Neural crest cell (in vitro differentiated cells): ENCODE measurements at regions not wholly inside any gene's neighbourhood (a gene's known extent, or its start where the extent isn't known, plus 50 kb on each side); places are given as distances from the start of the nearest gene placed in this dataset.

Source experiments
- DNase-seq: peaks from one replicate; pipeline ENCODE4 v3.0.0; 2021; ENCODE audit warnings: low read depth, mixed read lengths, low spot score
- H3K27ac Mint-ChIP-seq: one replicate; pipeline ENCODE4 v1.8.0; 2021; ENCODE audit warnings: mild to moderate bottlenecking, mixed read lengths; ENCODE audit not compliant: unreplicated experiment
- H3K27me3 Mint-ChIP-seq: 2 replicates; pipeline ENCODE4 v1.8.0; 2021; ENCODE audit warnings: low read depth, mild to moderate bottlenecking, mixed read lengths
- H3K36me3 Mint-ChIP-seq: 2 replicates; pipeline ENCODE4 v1.8.0; 2021; ENCODE audit warnings: low read depth, mild to moderate bottlenecking, mixed read lengths
- H3K4me1 Mint-ChIP-seq: 2 replicates; pipeline ENCODE4 v1.8.0; 2021; ENCODE audit warnings: mixed read lengths
- H3K4me3 Mint-ChIP-seq: one replicate; pipeline ENCODE4 v1.8.0; 2021; ENCODE audit warnings: mild to moderate bottlenecking, mixed read lengths
- H3K9me3 Mint-ChIP-seq: 2 replicates; pipeline ENCODE4 v1.8.0; 2021; ENCODE audit warnings: mixed read lengths
- TF ChIP-seq, protein P1 (sequence below): fragments of 200-600 bp; sonication (generic); conservative IDR thresholded peaks from 2 replicates; pipeline ENCODE4 v1.5.0; 2021; ENCODE audit warnings: antibody characterized with exemption, mild to moderate bottlenecking

DNA sequence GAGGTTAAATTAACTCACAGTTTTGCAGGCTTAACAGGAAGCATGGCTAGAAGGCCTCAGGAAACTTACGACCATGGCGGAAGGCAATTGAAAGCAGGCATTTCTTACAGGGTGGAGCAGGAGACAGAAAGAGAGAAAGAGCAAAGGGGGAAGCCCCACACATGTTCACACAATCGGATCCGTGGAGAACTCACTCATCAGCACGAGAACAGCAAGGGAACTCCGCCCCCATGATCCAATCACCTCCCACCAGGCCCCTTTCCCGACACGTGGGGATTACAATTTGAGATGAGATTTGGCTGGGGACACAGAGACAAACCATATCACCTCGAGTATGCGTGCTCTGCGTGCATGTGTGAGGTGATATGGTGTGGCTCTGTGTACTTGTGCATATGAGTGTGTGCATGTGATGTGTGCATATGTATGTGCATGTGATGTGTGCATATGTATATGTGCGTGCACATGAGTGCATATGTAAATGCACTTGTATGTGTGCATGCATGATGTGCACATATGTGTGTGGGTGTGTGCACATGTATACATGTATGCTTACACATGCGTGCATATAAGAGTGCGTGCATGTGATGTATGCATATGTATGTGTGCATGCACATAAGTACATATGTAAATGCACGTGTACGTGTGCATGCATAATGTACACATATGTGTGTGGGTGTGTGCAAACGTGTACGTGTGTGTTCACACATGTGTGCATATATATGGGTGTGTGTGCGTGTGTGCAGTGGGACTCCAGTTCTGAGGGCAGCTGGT lies 108.7 kb upstream of the HDAC4 start:
- TF ChIP-seq, protein P1, sequence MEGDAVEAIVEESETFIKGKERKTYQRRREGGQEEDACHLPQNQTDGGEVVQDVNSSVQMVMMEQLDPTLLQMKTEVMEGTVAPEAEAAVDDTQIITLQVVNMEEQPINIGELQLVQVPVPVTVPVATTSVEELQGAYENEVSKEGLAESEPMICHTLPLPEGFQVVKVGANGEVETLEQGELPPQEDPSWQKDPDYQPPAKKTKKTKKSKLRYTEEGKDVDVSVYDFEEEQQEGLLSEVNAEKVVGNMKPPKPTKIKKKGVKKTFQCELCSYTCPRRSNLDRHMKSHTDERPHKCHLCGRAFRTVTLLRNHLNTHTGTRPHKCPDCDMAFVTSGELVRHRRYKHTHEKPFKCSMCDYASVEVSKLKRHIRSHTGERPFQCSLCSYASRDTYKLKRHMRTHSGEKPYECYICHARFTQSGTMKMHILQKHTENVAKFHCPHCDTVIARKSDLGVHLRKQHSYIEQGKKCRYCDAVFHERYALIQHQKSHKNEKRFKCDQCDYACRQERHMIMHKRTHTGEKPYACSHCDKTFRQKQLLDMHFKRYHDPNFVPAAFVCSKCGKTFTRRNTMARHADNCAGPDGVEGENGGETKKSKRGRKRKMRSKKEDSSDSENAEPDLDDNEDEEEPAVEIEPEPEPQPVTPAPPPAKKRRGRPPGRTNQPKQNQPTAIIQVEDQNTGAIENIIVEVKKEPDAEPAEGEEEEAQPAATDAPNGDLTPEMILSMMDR, result no peak
- Mint-ChIP-seq H3K27me3 (peaks cover 7% of the 10 kb centered on the region), H3K27ac (no peak overlapping the region), H3K4me3 (no peak overlapping the region), H3K36me3 (no peaks in the 10 kb centered on the region), H3K4me1 (peaks cover 7% of the 10 kb centered on the region), H3K9me3 (no peaks in the 10 kb centered on the region)
- no peak for DNase-seq

DNA sequence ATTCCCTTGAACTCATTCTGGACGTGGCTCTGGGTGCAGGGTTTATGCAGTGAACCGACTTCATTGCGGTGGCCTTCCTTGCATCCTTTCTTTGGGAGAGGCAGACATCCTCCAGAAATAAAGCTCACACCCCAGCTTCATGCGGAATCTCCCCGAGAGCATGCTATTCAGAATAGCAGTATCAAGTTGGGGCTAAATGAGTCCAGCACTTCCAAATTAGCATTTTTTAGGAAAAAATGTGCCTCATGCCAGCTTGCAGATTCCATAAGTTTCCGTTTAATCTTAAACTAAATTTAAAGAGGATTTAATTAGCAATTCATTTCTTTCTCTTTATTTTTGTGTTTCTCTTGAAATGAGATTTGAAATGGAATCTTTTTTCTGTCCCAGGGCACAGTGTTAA lies 107.4 kb upstream of the HDAC4 start:
- Mint-ChIP-seq H3K4me1 (peaks cover 15% of the 10 kb centered on the region), H3K9me3 (no peaks in the 10 kb centered on the region), H3K27ac (no peak overlapping the region), H3K27me3 (peaks cover 11% of the 10 kb centered on the region), H3K36me3 (no peaks in the 10 kb centered on the region), H3K4me3 (no peak overlapping the region)
- TF ChIP-seq, protein P1, result no peak
- DNase-seq, result no peak

DNA sequence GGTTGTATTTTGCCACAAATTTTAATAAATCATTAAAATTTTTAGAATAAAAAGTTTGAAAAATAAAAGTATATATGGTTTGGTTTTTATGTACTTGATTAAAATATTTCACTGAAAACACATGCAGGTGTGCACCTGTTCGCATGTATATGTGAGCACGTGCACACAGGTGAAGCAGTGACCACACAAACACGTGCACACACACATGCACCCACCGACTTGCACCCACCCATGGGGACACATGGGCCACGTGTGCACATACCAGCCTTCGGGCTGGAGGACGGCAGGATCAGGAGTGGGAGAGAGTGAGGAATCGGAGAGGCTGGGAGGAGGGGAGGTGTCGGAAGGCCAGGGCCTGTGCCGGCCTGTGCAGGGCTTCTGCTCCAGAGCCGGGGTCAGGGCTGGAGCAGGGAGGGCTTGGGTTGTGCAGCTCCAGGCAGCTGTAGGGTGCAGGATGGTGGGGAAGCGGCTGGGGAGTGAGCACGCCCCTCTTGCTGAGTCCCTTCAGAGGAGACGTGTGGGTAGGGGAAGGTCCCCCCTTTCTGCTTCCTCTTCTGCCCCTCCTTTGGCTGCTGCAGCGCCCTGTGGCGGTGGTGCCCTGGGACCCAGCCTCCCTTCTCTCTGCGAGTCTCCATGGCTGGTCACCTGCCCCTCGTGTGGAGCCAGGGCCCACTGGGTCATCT lies 106.9 kb upstream of the HDAC4 start:
- peaks cover 14% of the 10 kb centered on the region for H3K27me3 Mint-ChIP-seq
- H3K4me3 Mint-ChIP-seq, result no peak overlapping the region
- DNase-seq, result no peak
- TF ChIP-seq, protein P1, result no peak
- no peaks in the 10 kb centered on the region for H3K9me3 Mint-ChIP-seq
- no peaks in the 10 kb centered on the region for H3K36me3 Mint-ChIP-seq
- no peak overlapping the region for H3K27ac Mint-ChIP-seq
- H3K4me1 Mint-ChIP-seq, result peaks cover 15% of the 10 kb centered on the region

DNA sequence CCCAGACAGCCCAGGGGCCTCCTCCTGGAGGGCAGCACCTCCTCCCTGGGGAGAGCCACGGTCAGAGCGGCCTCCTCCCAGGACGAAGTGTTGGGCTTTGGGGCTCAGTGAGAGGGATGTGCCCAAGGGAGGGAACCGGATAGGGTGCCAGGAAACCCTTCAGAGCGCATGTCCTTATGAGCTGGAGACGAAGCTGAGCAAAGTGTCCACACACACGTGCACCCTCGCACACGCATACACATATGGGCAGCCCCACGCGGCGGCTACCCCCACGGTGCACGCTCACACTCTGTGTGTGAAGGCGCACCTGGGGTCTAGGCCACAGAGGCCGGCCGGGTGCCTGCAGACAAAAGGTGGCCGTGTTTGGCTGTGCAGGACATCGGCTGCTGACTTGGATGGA lies 106.1 kb upstream of the HDAC4 start:
- no peak overlapping the region for H3K4me3 Mint-ChIP-seq
- no peak overlapping the region for H3K27ac Mint-ChIP-seq
- TF ChIP-seq, protein P1, result no peak

DNA sequence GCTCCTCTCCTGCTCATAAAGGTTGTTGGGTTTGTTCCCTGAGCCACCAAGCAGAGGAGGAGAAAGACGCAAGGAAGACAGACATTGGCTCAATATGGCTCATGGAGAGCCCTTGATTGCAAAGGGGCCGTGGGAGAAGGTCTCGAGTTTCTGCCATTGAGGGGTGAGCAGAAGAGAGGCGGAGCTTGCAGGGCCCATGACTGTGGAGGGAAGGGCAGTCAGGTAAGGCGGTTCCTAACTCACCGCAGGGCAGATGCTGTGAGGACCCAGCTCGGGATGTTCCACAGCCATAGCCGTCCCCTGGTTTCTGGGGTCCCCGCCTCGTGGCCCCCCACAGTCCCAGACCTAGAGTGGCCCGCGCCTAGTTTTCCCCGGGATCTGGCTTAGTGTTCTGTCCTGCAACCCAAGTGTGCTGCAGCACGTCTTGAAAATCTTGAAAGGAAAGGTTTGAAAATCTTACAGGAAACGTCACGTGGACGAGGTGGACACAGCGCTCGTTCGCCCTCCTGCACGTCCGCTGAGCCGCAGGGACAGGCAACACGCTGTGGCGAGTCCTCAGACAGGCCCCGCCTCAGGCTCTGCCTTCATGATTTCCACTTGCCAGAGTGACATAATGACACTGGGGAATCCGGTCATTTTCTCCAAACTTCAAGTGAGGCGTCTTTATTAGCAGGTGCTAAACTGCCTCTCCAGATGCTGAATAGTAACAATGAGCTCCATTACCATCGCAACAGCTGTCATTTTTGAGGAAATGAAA lies 105.5 kb upstream of the HDAC4 start:
- H3K9me3 Mint-ChIP-seq, result no peaks in the 10 kb centered on the region
- TF ChIP-seq, protein P1, result no peak
- peaks cover 21% of the 10 kb centered on the region for H3K27me3 Mint-ChIP-seq
- H3K27ac Mint-ChIP-seq, result no peak overlapping the region
- no peak for DNase-seq
- no peaks in the 10 kb centered on the region for H3K36me3 Mint-ChIP-seq
- peaks cover 15% of the 10 kb centered on the region for H3K4me1 Mint-ChIP-seq
- H3K4me3 Mint-ChIP-seq, result no peak overlapping the region

More for the DNA sequence above, 106.1 kb upstream of the HDAC4 start:
- peaks cover 18% of the 10 kb centered on the region for H3K27me3 Mint-ChIP-seq
- H3K4me1 Mint-ChIP-seq, result peaks cover 15% of the 10 kb centered on the region
- no peaks in the 10 kb centered on the region for H3K36me3 Mint-ChIP-seq
- no peaks in the 10 kb centered on the region for H3K9me3 Mint-ChIP-seq
- no peak for DNase-seq
